IMR-90 (cell line): ENCODE measurements at regions not wholly inside any gene's neighbourhood (a gene's known extent, or its start where the extent isn't known, plus 50 kb on each side); places are given as distances from the start of the nearest gene placed in this dataset.

Experiments used
- ATAC-seq: fragments of 200-7000 bp; cut with Tn5 transposase; 2 replicates; pipeline ENCODE4 v1.9.1; 2020; ENCODE audit warnings: low read depth, mild to moderate bottlenecking, moderate library complexity
- BruUV-seq: library from RNA; stranded (reverse); fragments of 400-500 nt; replicated peaks from 2 replicates; lab custom pipeline; 2021; lab: Mats Ljungman, UMichigan
- CTCF ChIA-PET: fragments of 300-600 bp; formaldehyde crosslinking; extraction: SDS; loops from one replicate; lab custom pipeline; 2021; ENCODE audit warnings: antibody characterized with exemption; lab: Yijun Ruan, JAX
- POLR2A ChIA-PET: fragments of 300-600 bp; sonication (Branson Sonifier 250); formaldehyde crosslinking; loops from one replicate; lab custom pipeline; 2022; ENCODE audit warnings: antibody characterized with exemption; ENCODE audit not compliant: unreplicated experiment; lab: Charles Lee
- DNase-seq: peaks from one replicate; pipeline ENCODE4 v3.0.0; 2013
- H2AFZ ChIP-seq: replicated peaks from 2 replicates; pipeline ENCODE3; 2013; ENCODE audit warnings: low read length, mild to moderate bottlenecking; ENCODE audit not compliant: poor library complexity
- H2AK5ac ChIP-seq: 2 replicates; pipeline ENCODE4 v1.6.1; 2013; ENCODE audit warnings: low read depth, low read length, inconsistent platforms
- H2AK9ac ChIP-seq: replicated peaks from 2 replicates; pipeline ENCODE3; 2013; ENCODE audit warnings: mild to moderate bottlenecking, low read depth, low read length, moderate library complexity; ENCODE audit not compliant: poor library complexity
- H2BK120ac ChIP-seq: 2 replicates; pipeline ENCODE4 v1.6.1; 2013; ENCODE audit warnings: low read depth, low read length, inconsistent platforms
- H2BK15ac ChIP-seq: 3 replicates; pipeline ENCODE4 v1.6.1; 2013; ENCODE audit warnings: low read depth, low read length, inconsistent platforms
- H2BK20ac ChIP-seq: 2 replicates; pipeline ENCODE4 v1.6.1; 2013; ENCODE audit warnings: low read depth, mild to moderate bottlenecking, inconsistent platforms, low read length, moderate library complexity
- H2BK5ac ChIP-seq: 2 replicates; pipeline ENCODE4 v1.6.1; 2013; ENCODE audit warnings: mild to moderate bottlenecking, low read depth, low read length, inconsistent platforms; ENCODE audit not compliant: poor library complexity, severe bottlenecking
- H3K14ac ChIP-seq: replicated peaks from 2 replicates; pipeline ENCODE4 v1.6.1; 2013; ENCODE audit warnings: low read depth, low read length, inconsistent platforms
- H3K18ac ChIP-seq: 2 replicates; pipeline ENCODE4 v1.6.1; 2013; ENCODE audit warnings: low read depth, low read length, control low read depth
- H3K23ac ChIP-seq: 2 replicates; pipeline ENCODE4 v1.6.1; 2013; ENCODE audit warnings: low read depth, low read length, inconsistent platforms
- H3K27ac ChIP-seq: 2 replicates; pipeline ENCODE4 v1.5.1; 2013; ENCODE audit warnings: mild to moderate bottlenecking, control low read depth, low read length; ENCODE audit not compliant: insufficient read depth
- H3K27me3 ChIP-seq: 2 replicates; pipeline ENCODE4 v1.6.1; 2013; ENCODE audit warnings: low read length; ENCODE audit not compliant: control insufficient read depth, insufficient read depth
- H3K36me3 ChIP-seq: 2 replicates; pipeline ENCODE4 v1.6.1; 2013; ENCODE audit warnings: low read length, mixed read lengths; ENCODE audit not compliant: control insufficient read depth, insufficient read depth
- H3K4ac ChIP-seq: 2 replicates; pipeline ENCODE4 v1.6.1; 2013; ENCODE audit warnings: low read depth, low read length, inconsistent platforms
- H3K4me1 ChIP-seq: 2 replicates; pipeline ENCODE4 v1.6.1; 2013; ENCODE audit warnings: low read length, mixed read lengths; ENCODE audit not compliant: control insufficient read depth, insufficient read depth
- H3K4me2 ChIP-seq: 2 replicates; pipeline ENCODE4 v1.6.1; 2013; ENCODE audit warnings: low read depth, mild to moderate bottlenecking, control low read depth, low read length, moderate library complexity
- H3K4me3 ChIP-seq: 2 replicates; pipeline ENCODE4 v1.5.1; 2013; ENCODE audit warnings: low read depth, mild to moderate bottlenecking, control low read depth, low read length, moderate library complexity; ENCODE audit not compliant: insufficient read depth
- H3K56ac ChIP-seq: 2 replicates; pipeline ENCODE4 v1.6.1; 2013; ENCODE audit warnings: low read length, inconsistent platforms; ENCODE audit not compliant: insufficient read depth; ENCODE audit errors: extremely low read depth
- H3K79me1 ChIP-seq, 2 experiments: 2 replicates each; pipeline ENCODE4 v1.6.1; 2013; ENCODE audit warnings: low read length in 2 of 2, inconsistent platforms in 1 of 2, low read depth in 1 of 2
- H3K9ac ChIP-seq: 2 replicates; pipeline ENCODE4 v1.6.1; 2013; ENCODE audit warnings: low read depth, low read length, control low read depth
- H3K9me1 ChIP-seq: 2 replicates; pipeline ENCODE4 v1.6.1; 2013; ENCODE audit warnings: low read length, inconsistent platforms; ENCODE audit not compliant: insufficient read depth
- H3K9me3 ChIP-seq: 2 replicates; pipeline ENCODE4 v1.6.1; 2013; ENCODE audit warnings: low read length; ENCODE audit not compliant: control insufficient read depth, insufficient read depth
- H4K20me1 ChIP-seq: 2 replicates; pipeline ENCODE4 v1.6.1; 2013; ENCODE audit warnings: low read length, inconsistent platforms; ENCODE audit not compliant: insufficient read depth
- H4K5ac ChIP-seq: 2 replicates; pipeline ENCODE4 v1.6.1; 2013; ENCODE audit warnings: mild to moderate bottlenecking, low read depth, low read length, control low read depth
- H4K8ac ChIP-seq, 2 experiments: 2 replicates each; pipeline ENCODE4 v1.6.1; 2013; ENCODE audit warnings: low read depth in 2 of 2, low read length in 2 of 2, control low read depth in 1 of 2, inconsistent platforms in 1 of 2
- H4K91ac ChIP-seq: 2 replicates; pipeline ENCODE4 v1.6.1; 2013; ENCODE audit warnings: low read depth, low read length, inconsistent platforms; ENCODE audit not compliant: insufficient read depth
- BHLHE40 ChIP-seq: fragments of 150-350 bp; IDR thresholded peaks from 2 replicates; pipeline ENCODE4 v1.6.1; 2016; ENCODE audit warnings: mild to moderate bottlenecking, low read depth, low read length
- CEBPB ChIP-seq: IDR thresholded peaks from 2 replicates; pipeline ENCODE4 v1.6.1; 2012; ENCODE audit warnings: low read depth, low read length, improper control_type of control experiment
- CHD1 ChIP-seq: IDR thresholded peaks from 2 replicates; pipeline ENCODE4 v1.6.1; 2012; ENCODE audit warnings: low read depth, low read length, improper control_type of control experiment
- FOS ChIP-seq: fragments of 150-350 bp; IDR thresholded peaks from 2 replicates; pipeline ENCODE4 v1.6.1; 2016; ENCODE audit warnings: low read depth, low read length
- MAFK ChIP-seq: IDR thresholded peaks from 2 replicates; pipeline ENCODE4 v1.6.1; 2012; ENCODE audit warnings: low read depth, low read length, improper control_type of control experiment
- MAZ ChIP-seq: IDR thresholded peaks from 2 replicates; pipeline ENCODE4 v1.6.1; 2012; ENCODE audit warnings: low read depth, mild to moderate bottlenecking, low read length, improper control_type of control experiment, moderate library complexity, borderline replicate concordance
- MXI1 ChIP-seq: IDR thresholded peaks from 2 replicates; pipeline ENCODE4 v1.6.1; 2012; ENCODE audit warnings: low read depth, mild to moderate bottlenecking, low read length, moderate library complexity, borderline replicate concordance
- NFE2L2 ChIP-seq: fragments of 150-350 bp; IDR thresholded peaks from 2 replicates; pipeline ENCODE4 v1.6.1; 2016; ENCODE audit warnings: low read depth, mild to moderate bottlenecking, low read length
- POLR2A ChIP-seq: IDR thresholded peaks from 2 replicates; pipeline ENCODE4 v1.6.1; 2012; ENCODE audit warnings: mild to moderate bottlenecking, low read depth, low read length
- RAD21 ChIP-seq: IDR thresholded peaks from 2 replicates; pipeline ENCODE4 v1.6.1; 2012; ENCODE audit warnings: low read length, improper control_type of control experiment
- RFX5 ChIP-seq: IDR thresholded peaks from 2 replicates; pipeline ENCODE4 v1.8.0; 2012; ENCODE audit warnings: low read depth, mild to moderate bottlenecking, low read length, moderate library complexity
- SMC3 ChIP-seq: fragments of 150-350 bp; IDR thresholded peaks from 2 replicates; pipeline ENCODE4 v1.6.1; 2016; ENCODE audit warnings: low read depth, mild to moderate bottlenecking, antibody characterized with exemption, low read length, moderate library complexity
- WGBS, 2 experiments: methylation state at CpG; one replicate each; pipeline versions ENCODE4 v1.1.5 to v1.1.7; 2013; ENCODE audit warnings: missing lambda C conversion rate in 2 of 2; ENCODE audit not compliant: insufficient read length in 1 of 2; ENCODE audit errors: extremely low coverage in 2 of 2; 5-methylcytosine and 5-hydroxymethylcytosine counted together
- dilution Hi-C: fragments of 300-500 bp; cut with HindIII; formaldehyde crosslinking; loops from one replicate; pipeline ENCODE4 v1.14.3; 2018; ENCODE audit warnings: low sequenced_read_pairs; ENCODE audit not compliant: unreplicated experiment
- in situ Hi-C: fragments of 300-500 bp; cut with MboI; formaldehyde crosslinking; loops from 3 replicates; pipeline ENCODE4 v1.14.3; 2019; ENCODE audit warnings: low sequenced_read_pairs, inconsistent platforms, mixed read lengths
- intact Hi-C: fragments of 100-400 bp; cut with micrococcal nuclease; formaldehyde crosslinking; loops from 2 replicates; pipeline ENCODE4 v1.10.0; 2022
- TF ChIP-seq, protein P1 (sequence below): fragments of 150-350 bp; IDR thresholded peaks from 2 replicates; pipeline ENCODE4 v1.6.1; 2016; ENCODE audit warnings: low read depth, mild to moderate bottlenecking, low read length, moderate library complexity, borderline replicate concordance
- TF ChIP-seq, protein P2 (sequence below): conservative IDR thresholded peaks from 2 replicates; pipeline ENCODE4 v1.5.1; 2012; ENCODE audit warnings: mild to moderate bottlenecking, low read depth, low read length, improper control_type of control experiment
- TF ChIP-seq, protein P3 (sequence below): fragments of 150-350 bp; IDR thresholded peaks from 2 replicates; pipeline ENCODE4 v1.6.1; 2017; ENCODE audit warnings: mild to moderate bottlenecking, antibody characterized with exemption, low read length, low read depth

DNA sequence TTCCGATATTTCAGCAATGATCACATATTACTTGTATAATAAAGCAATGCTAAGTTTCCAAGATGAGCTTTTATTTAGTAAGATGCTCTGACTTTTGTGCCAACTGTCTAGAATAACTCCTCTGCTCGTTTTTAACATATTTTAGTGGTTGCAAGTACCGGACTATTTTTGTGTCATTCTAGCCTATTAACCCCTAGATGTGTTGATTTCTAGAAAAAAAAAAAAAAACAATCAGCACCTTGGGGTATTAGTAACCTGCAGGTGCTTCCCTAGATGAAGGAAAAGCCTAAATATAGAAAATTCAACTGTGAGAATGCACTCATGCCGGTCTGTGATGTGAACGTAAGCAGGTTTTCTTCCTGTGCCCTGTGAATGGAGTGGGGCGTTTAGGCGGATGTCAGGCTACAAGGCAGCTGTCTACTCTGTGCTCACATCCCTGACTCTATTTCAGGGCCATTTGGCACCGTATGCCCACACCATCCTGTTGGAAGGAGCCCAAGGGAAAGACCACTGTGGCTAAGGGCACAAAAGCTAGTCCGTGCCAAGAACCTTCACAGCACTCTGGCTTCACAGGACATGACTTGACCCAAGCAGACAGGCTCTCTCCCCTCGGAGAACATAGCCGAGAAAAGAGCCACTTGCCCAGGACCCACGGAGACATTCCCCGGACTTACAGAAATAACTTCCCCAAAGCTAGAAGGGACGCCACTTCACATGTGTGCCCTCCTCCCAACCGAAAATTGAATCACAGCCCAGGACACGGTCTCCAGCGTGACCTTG, 60.9 kb upstream of the AGAP1 start:
- ChIA-PET POLR2A (no interaction called here), CTCF (interaction anchor here (1.2 to 1.5 kb wide), 2 partner anchors 13 to 161 kb away, joined by 3 to 4 read pairs; no protein-coding TSS in a partner anchor)
- Histone ChIP-seq H3K9me3 (no peaks in the 10 kb centered on the region; the same call in 1 of the 2 replicates), H3K9ac (no peak overlapping the region), H3K36me3 (no peaks in the 10 kb centered on the region), H2BK20ac (no peak overlapping the region), H3K4ac (no peak overlapping the region), H3K18ac (no peak overlapping the region), H2AK9ac (no peak overlapping the region), H3K9me1 (no peaks in the 10 kb centered on the region), H3K4me2 (no peak overlapping the region), H2AK5ac (no peak overlapping the region), H4K20me1 (no peaks in the 10 kb centered on the region), H3K14ac (no peak overlapping the region), H4K91ac (no peak overlapping the region), H2BK5ac (no peak overlapping the region), H3K79me1 (no peaks in the 10 kb centered on the region), H4K8ac (no peak overlapping the region), H2BK120ac (no peak overlapping the region), H2AFZ (no peak overlapping the region), H3K4me3 (no peak overlapping the region), H3K27ac (no peak overlapping the region), H2BK15ac (no peak overlapping the region), H3K4me1 (no peaks in the 10 kb centered on the region), H3K23ac (no peak overlapping the region), H3K27me3 (peaks cover 37% of the 10 kb centered on the region), H3K56ac (no peak overlapping the region), H4K5ac (no peak overlapping the region)
- TF ChIP-seq MAFK = no peak
- no peak for TF ChIP-seq RAD21
- TF ChIP-seq RFX5 = no peak
- no peak for TF ChIP-seq NFE2L2
- TF ChIP-seq BHLHE40 = no peak
- TF ChIP-seq, protein P1, sequence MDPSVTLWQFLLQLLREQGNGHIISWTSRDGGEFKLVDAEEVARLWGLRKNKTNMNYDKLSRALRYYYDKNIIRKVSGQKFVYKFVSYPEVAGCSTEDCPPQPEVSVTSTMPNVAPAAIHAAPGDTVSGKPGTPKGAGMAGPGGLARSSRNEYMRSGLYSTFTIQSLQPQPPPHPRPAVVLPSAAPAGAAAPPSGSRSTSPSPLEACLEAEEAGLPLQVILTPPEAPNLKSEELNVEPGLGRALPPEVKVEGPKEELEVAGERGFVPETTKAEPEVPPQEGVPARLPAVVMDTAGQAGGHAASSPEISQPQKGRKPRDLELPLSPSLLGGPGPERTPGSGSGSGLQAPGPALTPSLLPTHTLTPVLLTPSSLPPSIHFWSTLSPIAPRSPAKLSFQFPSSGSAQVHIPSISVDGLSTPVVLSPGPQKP = no peak
- no peak for TF ChIP-seq POLR2A
- no peak for TF ChIP-seq MXI1
- TF ChIP-seq, protein P2, sequence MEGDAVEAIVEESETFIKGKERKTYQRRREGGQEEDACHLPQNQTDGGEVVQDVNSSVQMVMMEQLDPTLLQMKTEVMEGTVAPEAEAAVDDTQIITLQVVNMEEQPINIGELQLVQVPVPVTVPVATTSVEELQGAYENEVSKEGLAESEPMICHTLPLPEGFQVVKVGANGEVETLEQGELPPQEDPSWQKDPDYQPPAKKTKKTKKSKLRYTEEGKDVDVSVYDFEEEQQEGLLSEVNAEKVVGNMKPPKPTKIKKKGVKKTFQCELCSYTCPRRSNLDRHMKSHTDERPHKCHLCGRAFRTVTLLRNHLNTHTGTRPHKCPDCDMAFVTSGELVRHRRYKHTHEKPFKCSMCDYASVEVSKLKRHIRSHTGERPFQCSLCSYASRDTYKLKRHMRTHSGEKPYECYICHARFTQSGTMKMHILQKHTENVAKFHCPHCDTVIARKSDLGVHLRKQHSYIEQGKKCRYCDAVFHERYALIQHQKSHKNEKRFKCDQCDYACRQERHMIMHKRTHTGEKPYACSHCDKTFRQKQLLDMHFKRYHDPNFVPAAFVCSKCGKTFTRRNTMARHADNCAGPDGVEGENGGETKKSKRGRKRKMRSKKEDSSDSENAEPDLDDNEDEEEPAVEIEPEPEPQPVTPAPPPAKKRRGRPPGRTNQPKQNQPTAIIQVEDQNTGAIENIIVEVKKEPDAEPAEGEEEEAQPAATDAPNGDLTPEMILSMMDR = no peak
- no peak for TF ChIP-seq CEBPB
- TF ChIP-seq SMC3 = no peak
- no peak for TF ChIP-seq MAZ
- no peak for TF ChIP-seq CHD1
- TF ChIP-seq, protein P3, sequence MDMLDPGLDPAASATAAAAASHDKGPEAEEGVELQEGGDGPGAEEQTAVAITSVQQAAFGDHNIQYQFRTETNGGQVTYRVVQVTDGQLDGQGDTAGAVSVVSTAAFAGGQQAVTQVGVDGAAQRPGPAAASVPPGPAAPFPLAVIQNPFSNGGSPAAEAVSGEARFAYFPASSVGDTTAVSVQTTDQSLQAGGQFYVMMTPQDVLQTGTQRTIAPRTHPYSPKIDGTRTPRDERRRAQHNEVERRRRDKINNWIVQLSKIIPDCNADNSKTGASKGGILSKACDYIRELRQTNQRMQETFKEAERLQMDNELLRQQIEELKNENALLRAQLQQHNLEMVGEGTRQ = no peak
- TF ChIP-seq FOS = no peak
- in situ Hi-C loops (no loop called here), dilution Hi-C loops (no loop called here), intact Hi-C loops (loop anchor here (10.0 kb wide), 1 partner anchor 162 kb away; no protein-coding TSS in a partner anchor)
- WGBS, 2 experiments = 69% methylated on average over 3 of the region's 17 CpGs; no CpG with 5 or more reads in 1 of the 2 experiments
- BruUV-seq = no TSS peak
- no peak for ATAC-seq
- no peak for DNase-seq
